HepG2 (cell line): ENCODE measurements at regions not wholly inside any gene's neighbourhood (a gene's known extent, or its start where the extent isn't known, plus 50 kb on each side); places are given as distances from the start of the nearest gene placed in this dataset.
A peak's percentile ranks its signal among the peaks of the same experiment; 100 is the strongest.

Source experiments
- AHDC1 ChIP-seq: sonication (generic); formaldehyde crosslinking; IDR thresholded peaks from 2 replicates; pipeline ENCODE4 v1.5.1; 2020; ENCODE audit warnings: mild to moderate bottlenecking, missing genetic modification reagents, borderline replicate concordance
- AKAP8 ChIP-seq: sonication (generic); formaldehyde crosslinking; IDR thresholded peaks from 2 replicates; pipeline ENCODE4 v1.5.1; 2020; ENCODE audit warnings: mild to moderate bottlenecking, missing genetic modification reagents
- CAMTA2 ChIP-seq: sonication (generic); formaldehyde crosslinking; IDR thresholded peaks from 2 replicates; pipeline ENCODE4 v1.4.0; 2020; ENCODE audit warnings: mild to moderate bottlenecking, missing genetic modification reagents, borderline replicate concordance
- CCAR2 ChIP-seq: fragments of 200-400 bp; formaldehyde crosslinking; optimal IDR thresholded peaks from 2 replicates; pipeline ENCODE3; 2018; ENCODE audit warnings: low read depth, mild to moderate bottlenecking, low read length, moderate library complexity
- FOSL2 ChIP-seq: sonication (generic); formaldehyde crosslinking; IDR thresholded peaks from 2 replicates; pipeline ENCODE4 v1.4.0; 2020; ENCODE audit warnings: missing genetic modification reagents
- FOXA1 ChIP-seq, 2 experiments: fragments of 450-650 bp in 1 of 2; sonication (generic) in 1 of 2; formaldehyde crosslinking in 1 of 2; IDR thresholded peaks; 2 replicates each; pipeline versions ENCODE4 v1.4.0 to v1.6.1; 2016 to 2020; ENCODE audit warnings: missing genetic modification reagents in 1 of 2
- FOXO4 ChIP-seq: sonication (generic); formaldehyde crosslinking; conservative IDR thresholded peaks from 2 replicates; pipeline ENCODE4 v1.8.1; 2023; ENCODE audit warnings: missing genetic modification reagents
- HNRNPH1 ChIP-seq: fragments of 200-400 bp; formaldehyde crosslinking; optimal IDR thresholded peaks from 2 replicates; pipeline ENCODE3; 2017; ENCODE audit warnings: mild to moderate bottlenecking, low read depth, low read length
- KAT2B ChIP-seq: fragments of 150-350 bp; IDR thresholded peaks from 2 replicates; pipeline ENCODE4 v1.6.1; 2014; ENCODE audit warnings: low read depth, low read length, borderline replicate concordance
- NR2F6 ChIP-seq, 2 experiments: IDR thresholded peaks; 2 replicates each; pipeline ENCODE4 v1.6.1; 2016; ENCODE audit warnings: antibody characterized with exemption in 1 of 2, mild to moderate bottlenecking in 1 of 2
- PHF21A ChIP-seq: sonication (generic); formaldehyde crosslinking; IDR thresholded peaks from 2 replicates; pipeline ENCODE4 v1.5.0; 2020; ENCODE audit warnings: mild to moderate bottlenecking, missing genetic modification reagents
- PITX1 ChIP-seq: sonication (generic); formaldehyde crosslinking; IDR thresholded peaks from 2 replicates; pipeline ENCODE4 v1.5.1; 2020; ENCODE audit warnings: mild to moderate bottlenecking, missing genetic modification reagents
- RXRA ChIP-seq: sonication (generic); formaldehyde crosslinking; IDR thresholded peaks from 2 replicates; pipeline ENCODE4 v1.5.1; 2020; ENCODE audit warnings: missing genetic modification reagents
- SAP130 ChIP-seq: IDR thresholded peaks from 2 replicates; pipeline ENCODE4 v1.6.1; 2016; ENCODE audit warnings: low read depth
- SOX6 ChIP-seq, 2 experiments: fragments of 450-650 bp in 1 of 2; sonication (generic) in 1 of 2; formaldehyde crosslinking in 1 of 2; IDR thresholded peaks; 2 replicates each; pipeline versions ENCODE4 v1.4.0 to v1.6.1; 2017 to 2020; ENCODE audit warnings: antibody characterized with exemption in 1 of 2, mild to moderate bottlenecking in 1 of 2, missing genetic modification reagents in 1 of 2
- TFAP4 ChIP-seq: sonication (generic); IDR thresholded peaks from 2 replicates; pipeline ENCODE4 v1.6.1; 2016; ENCODE audit warnings: low read depth, borderline replicate concordance
- ZKSCAN1 ChIP-seq: fragments of 150-350 bp; IDR thresholded peaks from 2 replicates; pipeline ENCODE4 v1.6.1; 2014; ENCODE audit warnings: low read length
- ZNF281 ChIP-seq: sonication (generic); formaldehyde crosslinking; IDR thresholded peaks from 2 replicates; pipeline ENCODE4 v1.4.0; 2020; ENCODE audit warnings: missing genetic modification reagents, borderline replicate concordance
- ZNF746 ChIP-seq: sonication (generic); formaldehyde crosslinking; IDR thresholded peaks from 2 replicates; pipeline ENCODE4 v1.8.0; 2022; ENCODE audit warnings: mild to moderate bottlenecking, missing genetic modification reagents
- ZNF775 ChIP-seq: sonication (generic); formaldehyde crosslinking; IDR thresholded peaks from 2 replicates; pipeline ENCODE4 v1.4.0; 2020; ENCODE audit warnings: missing genetic modification reagents, mild to moderate bottlenecking, moderate library complexity, borderline replicate concordance

GRCh38 chr10:2957785-2958184, 109.6 kb upstream of the PFKP start (continued):
- TF ChIP-seq FOXO4 (CRISPR knock-in tag): no peak
- TF ChIP-seq PITX1: peak; percentile 36; the same call in 1 of the 2 replicates
- no peak for TF ChIP-seq TFAP4
- peak; percentile 21; the same call in 1 of the 2 replicates for TF ChIP-seq RXRA (CRISPR knock-in tag)
- TF ChIP-seq FOXA1 (IDR thresholded peaks at IDR 0.05): no peak
- peak; percentile 20; the same call in 1 of the 2 replicates for TF ChIP-seq FOXA1 (CRISPR knock-in tag; IDR thresholded peaks at IDR 0.05)
- TF ChIP-seq ZNF775 (CRISPR knock-in tag): no peak
- TF ChIP-seq KAT2B: no peak
- TF ChIP-seq PHF21A (CRISPR knock-in tag): peak; percentile 60; the same call in 1 of the 2 replicates
- TF ChIP-seq SOX6 (IDR thresholded peaks at IDR 0.05): no peak
- TF ChIP-seq SOX6 (CRISPR knock-in tag; IDR thresholded peaks at IDR 0.05): peak; percentile 65
- no peak for TF ChIP-seq CCAR2
- TF ChIP-seq ZNF281 (CRISPR knock-in tag): no peak
- TF ChIP-seq AHDC1 (CRISPR knock-in tag): peak; percentile 59; the same call in 1 of the 2 replicates
- 0 out of 2 replicates have a peak, but pooled peaks have one; percentile 45 for TF ChIP-seq FOSL2 (CRISPR knock-in tag)
- 0 out of 2 replicates have a peak, but pooled peaks have one; percentile 27 for TF ChIP-seq SAP130 (CRISPR knock-in tag)
- no peak for TF ChIP-seq ZNF746 (CRISPR knock-in tag)
- peak; percentile 91 for TF ChIP-seq NR2F6 (IDR thresholded peaks at IDR 0.05)
- peak; percentile 92 for TF ChIP-seq NR2F6 (CRISPR knock-in tag; IDR thresholded peaks at IDR 0.05)
- no peak for TF ChIP-seq CAMTA2
- TF ChIP-seq HNRNPH1: no peak
- no peak for TF ChIP-seq ZKSCAN1
- TF ChIP-seq AKAP8: no peak
